Smooth muscle cell (in vitro differentiated cells): ENCODE measurements at regions not wholly inside any gene's neighbourhood (a gene's known extent, or its start where the extent isn't known, plus 50 kb on each side); places are given as distances from the start of the nearest gene placed in this dataset.

Experiments
- DNase-seq: peaks from one replicate; lab custom pipeline; 2025; ENCODE audit not compliant: unreplicated experiment; lab: John Stamatoyannopoulos, UW
- H2AFZ ChIP-seq: fragments of 200-600 bp; sonication (generic); 2 replicates; pipeline ENCODE4 v1.6.0; 2016; ENCODE audit warnings: antibody characterized with exemption, low read depth, mild to moderate bottlenecking
- H3F3A ChIP-seq: fragments of 200-600 bp; sonication (generic); 2 replicates; pipeline ENCODE4 v1.6.0; 2017; ENCODE audit warnings: antibody characterized with exemption, low read depth
- H3K27ac ChIP-seq: fragments of 200-600 bp; sonication (generic); 2 replicates; pipeline ENCODE4 v1.5.1; 2016; ENCODE audit warnings: low read depth, mild to moderate bottlenecking
- H3K27me3 ChIP-seq: fragments of 200-600 bp; sonication (generic); 2 replicates; pipeline ENCODE4 v1.6.1; 2016; ENCODE audit warnings: low read depth, mild to moderate bottlenecking
- H3K36me3 ChIP-seq: fragments of 200-600 bp; sonication (generic); 2 replicates; pipeline ENCODE4 v1.5.1; 2016; ENCODE audit warnings: low read depth
- H3K4me1 ChIP-seq: fragments of 200-600 bp; sonication (generic); 2 replicates; pipeline ENCODE4 v1.5.1; 2016; ENCODE audit warnings: low read depth
- H3K4me2 ChIP-seq: fragments of 200-600 bp; sonication (generic); 2 replicates; pipeline ENCODE4 v1.6.0; 2016; ENCODE audit warnings: mild to moderate bottlenecking
- H3K4me3 ChIP-seq: fragments of 200-600 bp; sonication (generic); 2 replicates; pipeline ENCODE4 v1.5.1; 2016; ENCODE audit warnings: mild to moderate bottlenecking
- H3K79me2 ChIP-seq: fragments of 200-600 bp; sonication (generic); 2 replicates; pipeline ENCODE4 v1.6.0; 2016; ENCODE audit warnings: low read depth, mild to moderate bottlenecking
- H3K9ac ChIP-seq: fragments of 200-600 bp; sonication (generic); 2 replicates; pipeline ENCODE4 v1.6.0; 2016; ENCODE audit warnings: low read depth
- H3K9me3 ChIP-seq: fragments of 200-600 bp; sonication (generic); replicated peaks from 2 replicates; pipeline ENCODE4 v1.5.1; 2016; ENCODE audit warnings: low read depth
- H4K20me1 ChIP-seq: fragments of 200-600 bp; sonication (generic); 2 replicates; pipeline ENCODE4 v1.6.0; 2016; ENCODE audit warnings: low read depth
- WGBS: methylation state at CpG from one replicate; pipeline ENCODE4 v1.1.7; 2016; ENCODE audit warnings: low lambda C conversion rate; 5-methylcytosine and 5-hydroxymethylcytosine counted together
- TF ChIP-seq, protein P1 (sequence below): fragments of 200-600 bp; sonication (generic); IDR thresholded peaks from 2 replicates; pipeline ENCODE4 v1.5.1; 2017; ENCODE audit warnings: borderline replicate concordance, mild to moderate bottlenecking, antibody characterized with exemption; ENCODE audit not compliant: insufficient read depth, poor library complexity, severe bottlenecking

DNA sequence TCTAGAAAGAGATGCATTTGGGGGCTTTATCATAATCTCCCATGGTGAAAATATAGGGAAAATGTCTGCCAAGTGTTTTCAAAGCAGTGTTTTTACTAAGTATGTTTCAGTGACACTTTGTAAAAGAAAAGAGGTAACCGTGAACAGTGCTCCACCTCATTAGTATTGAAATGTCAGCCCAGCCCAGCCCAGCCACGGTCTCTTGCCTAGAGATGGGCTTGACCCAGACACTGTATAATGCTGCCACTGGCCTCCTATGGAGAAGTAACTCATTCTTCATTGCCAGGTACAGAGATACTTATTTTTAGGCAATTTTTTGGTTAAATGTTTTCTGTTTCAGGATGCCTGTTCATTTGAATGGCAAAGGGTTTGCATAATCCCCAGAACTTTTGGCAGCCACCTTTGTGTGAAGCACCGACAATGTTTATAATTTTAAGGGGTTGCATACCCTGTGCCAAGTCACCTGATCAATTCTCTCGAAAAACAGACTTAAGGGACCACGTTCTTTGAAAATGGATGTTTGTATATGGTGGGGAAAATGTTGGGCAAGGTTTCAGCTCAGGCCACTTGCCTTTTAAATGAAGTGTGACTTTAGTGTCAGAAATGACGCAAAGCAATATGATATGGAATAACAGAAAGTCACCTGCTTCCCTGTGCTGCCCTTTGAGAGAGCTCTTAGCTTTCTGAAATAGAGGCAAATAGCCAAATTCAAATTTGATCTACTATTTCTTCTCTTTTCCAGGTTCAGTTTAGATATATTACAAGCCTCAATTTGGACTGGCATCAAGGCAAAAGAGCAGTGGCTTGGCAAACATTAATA, 314.5 kb upstream of the RGPD4 start:
- WGBS, result 83% methylated on average over 6 of the region's 6 CpGs
- no peak overlapping the region for H3K4me3 ChIP-seq
- no peaks in the 10 kb centered on the region for H3K9me3 ChIP-seq
- DNase-seq, result no peak
- TF ChIP-seq, protein P1, sequence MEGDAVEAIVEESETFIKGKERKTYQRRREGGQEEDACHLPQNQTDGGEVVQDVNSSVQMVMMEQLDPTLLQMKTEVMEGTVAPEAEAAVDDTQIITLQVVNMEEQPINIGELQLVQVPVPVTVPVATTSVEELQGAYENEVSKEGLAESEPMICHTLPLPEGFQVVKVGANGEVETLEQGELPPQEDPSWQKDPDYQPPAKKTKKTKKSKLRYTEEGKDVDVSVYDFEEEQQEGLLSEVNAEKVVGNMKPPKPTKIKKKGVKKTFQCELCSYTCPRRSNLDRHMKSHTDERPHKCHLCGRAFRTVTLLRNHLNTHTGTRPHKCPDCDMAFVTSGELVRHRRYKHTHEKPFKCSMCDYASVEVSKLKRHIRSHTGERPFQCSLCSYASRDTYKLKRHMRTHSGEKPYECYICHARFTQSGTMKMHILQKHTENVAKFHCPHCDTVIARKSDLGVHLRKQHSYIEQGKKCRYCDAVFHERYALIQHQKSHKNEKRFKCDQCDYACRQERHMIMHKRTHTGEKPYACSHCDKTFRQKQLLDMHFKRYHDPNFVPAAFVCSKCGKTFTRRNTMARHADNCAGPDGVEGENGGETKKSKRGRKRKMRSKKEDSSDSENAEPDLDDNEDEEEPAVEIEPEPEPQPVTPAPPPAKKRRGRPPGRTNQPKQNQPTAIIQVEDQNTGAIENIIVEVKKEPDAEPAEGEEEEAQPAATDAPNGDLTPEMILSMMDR, result no peak
- no peaks in the 10 kb centered on the region for H3K36me3 ChIP-seq
- no peaks in the 10 kb centered on the region for H3K79me2 ChIP-seq
- no peaks in the 10 kb centered on the region for H3K4me1 ChIP-seq
- no peaks in the 10 kb centered on the region for H3F3A ChIP-seq
- no peak overlapping the region for H2AFZ ChIP-seq
- H3K27ac ChIP-seq, result no peak overlapping the region
- H3K4me2 ChIP-seq, result no peak overlapping the region
- no peak overlapping the region for H3K9ac ChIP-seq
- no peaks in the 10 kb centered on the region for H3K27me3 ChIP-seq
- no peaks in the 10 kb centered on the region for H4K20me1 ChIP-seq

DNA sequence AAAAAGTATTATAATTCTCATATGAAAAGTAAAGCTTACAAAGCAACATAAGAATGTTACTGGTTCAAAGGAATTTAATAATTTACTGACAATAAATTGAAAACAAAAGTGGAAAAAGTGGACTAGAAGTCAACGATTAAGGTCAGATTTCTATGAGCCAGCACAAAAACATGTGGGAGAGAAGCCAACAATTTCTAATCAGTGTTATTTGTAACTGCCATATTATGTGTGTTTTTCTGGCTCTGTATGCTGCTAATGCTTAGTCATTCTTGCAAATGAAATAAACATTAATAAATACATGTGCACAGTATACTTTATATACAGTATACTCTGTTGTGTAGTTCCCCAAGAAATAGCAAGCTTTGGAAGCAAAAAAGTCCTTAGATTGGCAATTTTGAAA, 301.3 kb upstream of the RGPD4 start:
- DNase-seq, result no peak
- no peaks in the 10 kb centered on the region for H3K9me3 ChIP-seq
- WGBS, result 55% methylated on average over 1 of the region's 1 CpG

DNA sequence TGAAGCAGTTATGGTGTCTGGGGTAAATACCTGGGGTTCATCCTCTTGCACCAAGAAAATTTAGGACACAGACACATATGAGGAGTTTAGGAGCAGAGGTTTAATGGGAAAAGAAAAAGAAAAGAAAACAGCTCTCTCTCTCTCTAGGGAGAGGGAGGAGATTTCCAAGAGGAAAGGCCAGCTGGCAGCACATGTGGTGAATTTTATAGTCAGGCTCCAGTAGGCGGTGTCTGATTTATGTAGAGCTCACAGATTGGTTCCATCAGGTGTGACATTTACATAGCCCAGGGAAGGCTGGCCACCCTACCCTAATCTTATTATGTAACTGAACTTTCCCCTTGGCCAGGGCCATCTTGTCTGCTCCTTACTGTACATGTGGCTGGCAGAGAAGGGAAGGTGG, 297.5 kb upstream of the RGPD4 start:
- TF ChIP-seq, protein P1, result no peak
- no peak overlapping the region for H2AFZ ChIP-seq
- no peaks in the 10 kb centered on the region for H3K4me1 ChIP-seq
- H3K9ac ChIP-seq, result no peak overlapping the region
- H3K79me2 ChIP-seq, result no peaks in the 10 kb centered on the region
- H3K27me3 ChIP-seq, result no peaks in the 10 kb centered on the region
- no peak overlapping the region for H3K4me2 ChIP-seq
- H3F3A ChIP-seq, result no peaks in the 10 kb centered on the region
- WGBS, result 67% methylated on average over 1 of the region's 1 CpG
- no peak for DNase-seq
- no peaks in the 10 kb centered on the region for H3K9me3 ChIP-seq
- no peaks in the 10 kb centered on the region for H3K36me3 ChIP-seq
- no peak overlapping the region for H3K4me3 ChIP-seq
- H4K20me1 ChIP-seq, result no peaks in the 10 kb centered on the region
- H3K27ac ChIP-seq, result no peak overlapping the region

More for the DNA sequence above, 301.3 kb upstream of the RGPD4 start:
- Histone ChIP-seq H3F3A (no peaks in the 10 kb centered on the region), H3K9ac (no peak overlapping the region), H3K27ac (no peak overlapping the region), H3K4me2 (no peak overlapping the region), H3K4me1 (no peaks in the 10 kb centered on the region), H3K4me3 (no peak overlapping the region), H3K36me3 (no peaks in the 10 kb centered on the region), H2AFZ (no peak overlapping the region), H3K27me3 (no peaks in the 10 kb centered on the region), H3K79me2 (no peaks in the 10 kb centered on the region), H4K20me1 (no peaks in the 10 kb centered on the region)
- TF ChIP-seq, protein P1, result no peak

DNA sequence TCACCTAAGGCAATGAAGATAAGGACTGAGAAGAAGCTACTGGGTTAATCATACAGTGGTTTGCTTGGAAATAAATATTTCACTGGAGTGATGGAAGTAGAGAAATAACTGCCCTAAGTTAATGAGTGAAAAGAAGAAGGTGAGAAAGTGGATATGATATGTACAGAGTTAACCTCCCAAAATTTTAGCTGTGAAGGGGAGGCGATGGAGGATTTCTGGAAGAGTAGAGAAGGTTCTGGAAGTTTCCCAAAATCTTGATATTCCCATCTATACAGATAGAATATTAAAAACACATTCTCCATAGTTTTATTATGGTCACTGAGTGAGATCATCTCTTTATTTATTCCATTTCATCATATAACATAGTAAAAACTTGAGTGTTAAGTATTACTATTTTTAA, 296.6 kb upstream of the RGPD4 start:
- H3K27ac ChIP-seq, result no peak overlapping the region
- no peak overlapping the region for H2AFZ ChIP-seq
- TF ChIP-seq, protein P1, result no peak
- DNase-seq, result no peak
- H3K4me2 ChIP-seq, result no peak overlapping the region
- H3K4me1 ChIP-seq, result no peaks in the 10 kb centered on the region
- H3K36me3 ChIP-seq, result no peaks in the 10 kb centered on the region
- H3F3A ChIP-seq, result no peaks in the 10 kb centered on the region
- no peak overlapping the region for H3K9ac ChIP-seq
- 95% methylated on average over 1 of the region's 1 CpG for WGBS
- no peak overlapping the region for H3K4me3 ChIP-seq
- no peaks in the 10 kb centered on the region for H3K27me3 ChIP-seq
- H3K9me3 ChIP-seq, result no peaks in the 10 kb centered on the region
- H4K20me1 ChIP-seq, result no peaks in the 10 kb centered on the region
- H3K79me2 ChIP-seq, result no peaks in the 10 kb centered on the region
